Stimulated activated CD8-positive, alpha-beta memory T cell treated with anti-CD3 and anti-CD28 coated beads, Interleukin-7, amount 100 ng/mL, for 4 hours (primary cell): ENCODE measurements at regions not wholly inside any gene's neighbourhood (a gene's known extent, or its start where the extent isn't known, plus 50 kb on each side); places are given as distances from the start of the nearest gene placed in this dataset.
"Not testable (repeated sequence)": the region's sequence is repeated elsewhere in the genome, so short reads cannot be mapped to it uniquely, and the experiment has no call there.

ENCODE experiments used
- DNase-seq, 2 donors: peaks; one replicate each; pipeline ENCODE4 v3.0.0-alpha.2; 2020; ENCODE audit warnings: low read depth in 2 of 2

DNA sequence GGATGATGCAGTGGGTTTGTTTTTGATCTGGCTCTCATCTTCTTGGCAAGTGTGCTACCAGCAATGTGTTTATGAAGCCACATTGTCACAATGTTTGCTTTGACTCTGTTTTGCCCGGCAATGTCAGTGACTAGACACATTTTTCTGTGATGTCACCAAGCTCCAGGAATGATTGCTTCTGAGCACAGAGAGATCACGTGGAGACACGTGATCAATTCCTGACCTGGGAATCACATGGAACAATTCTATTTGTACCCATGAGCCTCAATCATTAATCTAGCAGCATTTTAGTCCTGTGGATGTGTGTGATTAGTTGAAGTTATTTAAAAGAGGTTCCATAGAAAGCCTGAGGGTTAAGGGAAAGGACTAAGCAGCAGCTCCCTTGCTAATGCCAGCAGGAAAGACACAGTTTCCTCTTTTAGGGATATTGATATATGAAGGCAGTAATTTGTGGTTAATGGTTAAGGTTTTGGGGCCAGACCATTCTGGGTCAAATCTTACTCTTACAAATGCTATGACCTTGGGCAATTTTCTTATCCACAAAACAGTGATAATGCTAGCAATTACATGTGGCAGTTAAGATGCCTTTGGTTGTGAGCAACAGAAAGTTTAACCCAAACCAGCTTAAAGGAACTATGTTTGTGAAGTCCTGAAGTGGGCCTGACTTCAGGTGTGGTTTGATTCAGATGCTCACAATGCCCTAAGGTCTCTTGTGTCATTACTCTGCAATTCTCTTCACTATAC, 59.0 kb downstream of the FASLG start:
- no peak for DNase-seq

DNA sequence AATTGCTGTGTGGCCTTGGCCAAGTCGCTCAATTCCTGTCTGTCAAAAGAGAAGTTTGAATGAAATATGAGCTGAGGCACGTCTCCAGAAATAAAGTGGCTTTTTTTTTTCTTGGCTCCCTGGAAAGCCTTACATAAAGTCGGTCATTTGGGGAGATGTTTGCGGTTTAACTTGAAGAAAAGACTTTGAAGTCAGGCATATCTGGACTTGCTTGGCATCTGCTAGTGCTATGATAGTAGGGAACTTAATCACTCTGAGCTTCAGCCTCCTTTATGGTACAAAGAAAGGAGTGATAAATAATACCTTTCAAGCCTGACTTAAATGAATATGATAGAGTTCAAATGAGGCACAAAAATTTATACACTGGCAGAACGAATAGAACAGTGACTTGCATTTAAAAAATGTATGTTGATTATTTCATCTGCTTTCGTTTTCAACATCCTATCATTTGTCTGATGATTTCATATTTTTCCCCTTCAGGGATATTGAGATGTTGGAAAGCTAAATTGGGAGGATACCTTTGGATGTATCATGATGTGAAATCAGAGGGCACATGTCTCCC, 60.2 kb downstream of the FASLG start:
- DNase-seq = no peak

DNA sequence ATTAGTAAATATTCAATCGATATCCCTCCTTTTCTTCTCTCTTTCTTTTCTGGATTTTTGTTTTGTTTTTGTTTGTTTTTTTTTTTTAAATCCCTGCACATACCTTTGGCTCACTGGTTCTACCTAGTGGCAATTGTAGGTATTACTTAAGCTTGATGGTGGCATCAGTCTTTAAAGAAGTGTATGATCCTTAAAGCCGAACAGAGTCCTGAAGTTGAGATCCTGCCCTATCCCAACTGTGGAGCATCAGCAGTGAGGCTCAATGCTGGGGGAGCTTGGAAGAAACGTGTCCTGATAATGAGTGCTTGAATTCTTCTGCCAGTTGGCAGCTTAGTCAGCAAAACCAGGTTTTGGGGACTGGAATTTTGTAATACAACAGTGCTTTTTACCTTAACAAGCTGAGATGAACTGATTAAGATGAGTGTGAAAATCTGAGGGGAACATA, 60.8 kb downstream of the FASLG start:
- DNase-seq = no peak

DNA sequence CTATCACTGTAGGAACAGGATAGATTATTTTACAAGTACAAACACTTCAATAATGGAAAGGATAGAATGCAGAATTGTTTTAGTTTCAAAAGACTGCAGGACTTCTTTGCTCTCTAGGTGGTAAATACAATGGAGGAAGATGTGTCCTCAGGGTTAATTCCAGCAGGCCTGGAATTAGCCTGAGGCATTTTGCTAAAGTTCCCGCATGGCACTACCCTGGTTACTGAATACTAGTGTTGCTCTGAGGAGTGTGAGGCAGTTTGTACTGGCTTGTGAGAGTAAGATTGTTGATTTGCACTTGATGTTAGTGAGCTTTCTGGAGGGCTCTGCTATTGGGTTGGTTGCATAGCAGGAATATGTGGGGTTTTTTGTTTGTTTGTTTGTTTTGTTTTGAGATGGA, 61.4 kb downstream of the FASLG start:
- DNase-seq = no peak

DNA sequence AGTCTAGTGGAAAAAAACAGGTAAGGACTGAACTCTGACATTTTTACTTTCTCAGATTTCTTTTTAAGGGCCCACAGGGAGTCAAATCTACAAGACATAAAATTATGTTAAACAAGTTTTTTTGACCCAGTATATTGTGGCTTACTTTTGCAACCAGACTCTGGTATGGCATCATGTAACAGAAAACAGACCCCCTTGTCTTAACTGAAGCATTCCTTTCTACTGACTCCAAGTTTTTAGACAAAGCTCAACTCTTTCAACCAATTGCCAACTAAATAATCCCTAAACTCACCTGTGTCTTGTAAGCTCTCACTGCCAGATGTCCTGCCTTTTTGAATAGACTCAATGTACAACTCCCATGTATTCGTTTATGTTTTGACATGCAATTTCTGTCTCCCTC, 64.3 kb downstream of the FASLG start:
- DNase-seq = no peak

DNA sequence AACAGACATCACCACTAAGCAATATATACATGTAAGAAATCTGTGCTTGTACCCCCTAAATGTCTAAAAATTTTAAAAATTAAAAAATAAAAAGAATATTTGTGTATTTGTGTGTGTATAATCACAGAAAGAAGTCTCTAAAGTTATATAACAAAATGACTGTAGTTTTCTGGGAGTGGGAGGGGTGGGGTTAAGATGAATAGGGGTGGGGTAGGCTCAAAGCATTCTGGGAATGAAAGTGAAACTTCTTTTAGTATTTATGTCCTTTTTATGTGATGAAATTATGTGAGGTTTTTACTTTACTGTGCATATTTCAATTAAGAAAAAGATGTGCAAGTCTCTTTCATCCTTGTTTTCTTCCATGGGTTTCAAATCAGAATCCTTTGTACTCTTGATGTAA, 65.3 kb downstream of the FASLG start:
- DNase-seq = no peak

DNA sequence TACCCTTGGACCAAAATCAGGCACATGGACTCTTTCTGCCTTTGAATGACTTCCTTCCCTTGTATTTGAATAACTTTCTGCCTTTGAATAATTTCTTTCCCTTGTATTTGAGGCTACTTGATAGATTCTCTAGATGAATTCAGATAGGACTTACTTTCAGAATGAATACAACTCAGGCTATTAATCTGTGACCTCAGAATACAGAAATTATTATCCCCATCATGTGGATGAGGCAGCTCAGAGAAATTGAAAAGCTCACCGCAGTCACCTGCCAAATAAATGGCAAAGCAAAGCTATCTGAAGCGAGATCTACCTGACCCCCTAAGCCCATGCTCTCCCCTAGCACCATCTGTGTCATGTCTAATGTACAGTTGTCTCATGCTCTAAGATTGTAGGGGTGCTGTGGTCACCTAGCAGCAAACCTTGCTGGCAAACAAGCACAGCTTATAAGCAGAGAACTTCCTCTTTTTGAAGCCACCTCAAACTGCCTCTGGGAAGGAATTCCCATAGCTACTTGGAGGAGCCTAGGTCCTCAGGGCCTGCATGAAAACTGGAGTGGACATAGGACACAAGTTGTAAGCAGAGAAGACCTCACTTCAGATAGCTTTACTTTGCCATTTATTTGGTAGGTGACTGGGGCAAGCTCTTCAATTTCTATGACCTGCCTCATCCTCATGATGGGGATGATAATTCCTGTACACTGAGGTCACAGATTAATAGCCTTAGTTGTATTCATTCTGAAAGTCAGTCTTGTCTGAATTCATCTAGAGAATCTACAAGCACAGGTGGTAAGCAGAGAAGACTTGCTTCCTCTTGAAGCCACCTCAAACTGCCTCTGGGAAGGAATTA, 66.1 kb downstream of the FASLG start:
- no peak for DNase-seq

DNA sequence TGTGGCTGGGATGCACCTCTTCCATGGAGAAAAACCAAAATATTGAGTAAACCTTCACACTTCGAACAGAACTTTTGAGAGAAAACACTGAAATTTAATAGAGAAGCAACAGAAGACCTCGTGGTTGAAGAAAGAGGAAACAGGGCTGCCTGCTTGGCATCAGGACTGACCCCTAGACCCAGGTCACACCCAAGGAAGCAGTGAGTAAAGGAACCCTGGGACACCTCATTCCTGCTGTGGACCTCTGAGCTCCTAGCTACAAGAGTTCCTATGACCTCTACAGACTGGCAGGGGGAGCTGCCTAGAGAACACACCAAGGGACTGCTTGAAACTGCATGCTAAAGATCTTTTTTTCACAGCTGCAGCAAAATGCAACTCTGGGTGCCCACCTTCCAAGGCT, 67.8 kb downstream of the FASLG start:
- no peak for DNase-seq

DNA sequence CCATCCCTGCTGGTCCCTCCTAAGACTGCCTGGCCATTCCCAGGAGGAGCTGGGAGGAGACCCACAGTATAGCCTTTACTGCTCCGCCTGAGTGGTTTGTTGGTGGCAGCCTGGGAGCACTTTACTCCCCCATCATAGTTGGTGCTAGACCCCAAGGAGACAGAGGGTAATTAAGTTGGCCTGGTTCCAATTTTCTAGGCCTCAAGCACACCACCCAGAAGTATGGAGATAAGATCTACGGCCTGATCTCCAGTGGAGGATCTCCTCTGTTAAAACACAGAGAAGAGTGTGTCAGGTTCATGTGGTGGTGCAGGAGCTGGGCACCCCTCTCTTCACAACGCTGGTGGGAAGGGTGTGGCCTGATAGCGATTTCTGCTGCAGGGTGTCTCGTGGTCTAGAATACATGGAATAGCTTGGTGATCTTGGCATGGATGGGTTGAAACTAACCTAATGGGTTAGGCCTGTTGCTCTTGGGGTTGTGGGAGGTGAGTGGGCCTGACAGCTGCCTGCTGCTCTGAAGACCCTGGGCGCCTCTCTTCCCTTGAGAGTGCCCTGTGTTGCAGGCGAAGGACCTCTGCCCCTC, 68.5 kb downstream of the FASLG start:
- DNase-seq = no peak

DNA sequence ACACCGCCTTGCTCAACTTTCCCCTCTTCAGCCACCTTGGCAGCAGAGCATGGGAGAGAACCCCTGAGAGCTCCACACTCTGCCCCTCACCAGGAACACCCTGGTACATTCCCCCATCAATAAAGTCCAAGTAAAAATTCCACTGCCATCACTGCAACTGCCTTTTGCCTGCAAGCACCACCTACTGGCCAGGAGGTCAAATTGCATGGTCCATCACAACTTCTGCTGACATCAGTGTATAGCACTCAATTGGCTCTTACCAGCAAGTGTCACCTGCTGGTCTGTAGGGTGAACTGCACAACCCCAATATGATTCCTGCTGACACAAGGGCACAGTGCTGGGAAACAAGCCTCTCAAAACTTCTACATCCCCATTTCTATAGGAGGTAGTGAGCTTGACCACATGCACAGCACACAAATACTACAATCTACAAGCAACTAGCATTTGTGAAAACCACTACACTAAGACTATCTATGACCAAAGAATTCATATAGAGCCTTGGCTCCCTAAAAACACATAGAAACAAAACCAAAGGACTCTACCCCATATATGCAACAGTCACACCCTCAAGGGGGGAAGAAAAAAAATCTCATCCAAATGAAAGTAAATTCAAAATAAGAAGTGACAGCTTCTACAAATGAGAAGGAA, 69.2 kb downstream of the FASLG start:
- DNase-seq = peak in 1 of 2 donors; percentile 30

DNA sequence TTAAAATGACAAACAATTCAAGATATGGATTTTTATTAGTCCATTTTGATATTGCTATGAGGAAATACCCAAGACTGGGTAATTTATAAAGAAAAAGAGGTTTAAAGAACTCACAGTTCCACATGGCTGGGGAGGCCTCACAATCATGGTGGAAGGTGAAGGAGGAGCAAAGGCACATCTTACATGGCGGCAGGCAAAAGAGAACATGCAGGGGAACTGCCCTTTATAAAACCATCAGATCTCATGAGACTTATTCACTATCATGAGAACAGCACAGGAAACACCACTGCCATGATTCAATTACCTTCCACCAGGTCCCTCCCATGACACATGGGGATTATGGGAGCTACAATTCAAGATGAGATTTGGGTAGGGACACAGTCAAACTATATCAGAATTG, 69.8 kb downstream of the FASLG start:
- DNase-seq = not testable (repeated sequence)

DNA sequence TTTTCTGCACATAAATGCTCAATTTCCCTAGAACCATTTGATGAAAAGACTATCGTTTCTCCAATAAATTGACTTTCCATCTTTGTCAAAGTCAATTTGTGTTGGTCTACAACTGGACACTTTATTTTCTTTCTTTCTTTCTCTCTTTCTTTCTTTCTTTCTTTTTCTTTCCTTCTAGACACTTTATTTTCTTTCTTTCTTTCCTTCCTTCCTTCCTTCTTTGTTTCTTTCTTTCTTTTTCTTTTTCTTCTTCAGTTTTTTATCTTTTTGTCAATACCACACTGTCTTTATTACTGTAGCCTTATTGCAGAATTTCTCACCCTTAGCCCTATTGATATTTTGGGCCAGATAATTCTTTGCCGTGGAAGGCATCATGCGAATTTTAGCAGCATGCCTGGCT, 73.5 kb downstream of the FASLG start:
- no peak for DNase-seq

DNA sequence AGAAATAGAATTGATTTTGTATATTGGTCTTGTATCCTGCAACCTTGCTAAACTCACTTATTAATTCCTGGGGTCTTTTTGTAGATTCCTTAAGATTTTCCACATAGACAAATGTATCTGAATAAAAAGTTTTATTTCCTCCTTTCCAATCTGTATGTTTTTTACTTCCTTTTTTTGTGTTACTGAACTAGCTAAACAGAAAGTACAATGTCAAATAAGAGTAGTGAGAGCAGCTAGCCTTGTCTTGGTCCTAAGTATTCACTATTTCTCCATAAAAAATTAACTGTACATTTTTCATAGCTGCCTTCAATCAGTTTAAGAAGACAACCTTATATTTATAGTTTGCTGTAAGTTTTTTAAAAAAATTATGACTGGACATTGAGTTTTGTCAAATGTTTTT, 74.9 kb downstream of the FASLG start:
- no peak for DNase-seq

DNA sequence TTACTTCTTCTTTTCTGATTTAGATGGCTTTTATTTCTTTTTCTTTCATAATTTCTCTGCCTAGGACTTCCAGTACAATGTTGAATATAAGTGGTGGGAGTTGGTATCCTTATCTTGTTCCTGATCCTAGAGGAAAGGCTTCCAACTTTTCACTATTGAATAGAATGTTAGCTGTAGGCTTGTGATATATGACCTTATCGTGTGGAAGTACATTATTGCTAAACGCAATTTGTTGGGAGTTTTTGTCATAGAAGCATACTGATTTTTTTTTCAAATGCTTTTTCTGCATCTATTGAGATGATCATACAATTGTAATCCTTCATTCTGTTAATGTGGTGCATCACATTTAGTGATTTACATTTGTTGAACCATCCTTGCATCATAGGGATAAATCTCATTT, 79.5 kb downstream of the FASLG start:
- DNase-seq = no peak

DNA sequence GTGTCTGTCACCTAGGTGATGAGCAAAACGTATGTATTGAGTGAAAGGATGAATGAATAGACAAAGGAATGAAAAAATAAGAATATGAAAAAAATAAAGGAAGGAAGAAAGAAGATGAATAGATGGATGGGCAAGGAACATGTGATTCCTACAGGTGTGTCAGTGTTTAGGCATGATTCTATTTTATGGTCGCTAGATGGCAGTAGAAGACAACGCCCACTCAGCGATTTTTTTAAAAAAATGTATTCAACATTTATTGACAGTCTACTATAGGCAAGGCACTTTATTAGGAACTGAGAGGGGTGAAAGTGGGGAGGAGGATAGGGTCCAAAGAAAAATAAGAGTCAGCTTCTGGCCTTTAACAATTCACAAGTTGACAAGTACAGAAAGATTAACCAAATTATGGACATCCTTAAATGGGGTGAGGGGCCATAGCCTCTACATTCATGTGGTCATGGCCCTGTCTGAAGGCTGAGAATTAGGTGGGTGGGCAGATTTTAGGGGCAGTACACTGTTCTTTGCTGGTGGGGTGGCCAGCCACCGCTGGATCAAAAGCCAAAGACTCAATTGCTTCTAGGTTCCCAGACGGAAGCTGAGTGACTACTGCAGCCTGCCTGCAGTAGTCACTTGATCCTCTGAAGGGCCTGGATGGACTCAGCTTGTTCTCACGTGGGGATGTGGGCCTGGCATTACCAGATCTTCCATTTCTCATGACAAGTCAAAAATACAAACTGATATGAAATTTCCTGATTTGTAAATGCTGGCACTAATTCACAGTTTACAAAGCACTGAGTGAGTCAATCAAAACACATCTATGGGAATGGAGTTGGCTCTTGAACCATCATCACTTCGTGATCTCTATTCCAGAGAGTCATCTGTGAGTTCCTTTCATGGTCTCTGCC, 83.9 kb downstream of the FASLG start:
- no peak for DNase-seq

DNA sequence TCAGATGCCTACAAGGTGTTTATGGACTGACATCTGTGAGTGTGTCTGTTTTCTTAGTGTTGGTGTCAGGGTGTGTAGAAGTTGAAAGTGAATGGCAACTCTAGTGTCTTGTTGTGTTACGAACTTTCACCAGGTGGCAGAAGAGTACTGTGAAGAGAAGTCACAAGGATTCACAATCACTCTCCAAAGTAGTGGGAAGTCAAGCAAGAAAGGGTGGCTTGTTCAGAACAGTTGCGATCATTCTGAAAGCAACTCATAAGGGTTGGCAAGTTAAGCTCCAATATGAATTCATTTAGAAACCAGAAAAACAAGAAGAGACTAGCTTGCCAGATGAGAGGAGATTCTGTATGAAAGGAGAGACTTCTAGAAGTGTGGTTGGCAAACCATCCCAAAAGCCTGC, 86.1 kb downstream of the FASLG start:
- DNase-seq = peak in 1 of 2 donors; percentile 15

DNA sequence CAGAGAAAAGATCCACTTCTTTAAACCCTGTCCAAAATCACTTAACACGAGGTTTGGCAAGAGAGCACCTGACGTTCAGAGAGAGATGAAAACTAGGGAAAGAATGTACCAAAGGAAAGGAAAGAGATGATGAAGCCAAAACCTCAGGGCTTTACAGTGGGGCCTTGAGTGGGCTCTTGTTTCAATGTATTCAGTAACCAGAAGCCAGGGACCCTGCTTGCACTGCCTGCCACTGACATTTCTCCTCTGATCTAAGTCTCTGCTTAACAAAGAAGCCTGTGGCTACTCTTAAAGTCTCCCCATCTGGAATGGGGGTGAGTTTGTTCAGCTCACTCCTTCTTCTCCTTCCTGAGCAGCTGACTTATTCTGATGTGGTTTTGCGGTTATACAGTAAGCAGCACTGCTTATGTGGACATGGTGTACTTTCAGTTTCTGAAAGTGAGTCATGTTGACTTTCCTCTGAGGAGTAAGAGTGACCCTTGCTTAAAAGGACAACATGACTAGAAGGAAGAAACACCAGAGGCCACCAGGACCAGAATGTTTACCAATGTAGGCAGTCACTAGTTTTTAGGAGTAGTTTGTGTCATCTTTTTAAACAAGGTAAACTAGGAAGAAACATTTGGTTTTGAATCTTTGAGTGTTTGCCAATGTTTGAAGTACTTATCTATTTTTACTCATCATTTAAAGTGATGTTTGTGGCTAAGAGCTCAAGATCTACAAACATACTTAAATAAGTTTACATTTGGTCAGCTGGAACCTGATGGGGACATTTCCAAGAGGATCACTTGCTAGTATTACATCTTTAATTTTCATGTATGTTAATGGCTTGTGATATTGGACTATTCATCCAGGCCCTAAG, 87.4 kb downstream of the FASLG start:
- peak; percentile 8 to 26 for DNase-seq

DNA sequence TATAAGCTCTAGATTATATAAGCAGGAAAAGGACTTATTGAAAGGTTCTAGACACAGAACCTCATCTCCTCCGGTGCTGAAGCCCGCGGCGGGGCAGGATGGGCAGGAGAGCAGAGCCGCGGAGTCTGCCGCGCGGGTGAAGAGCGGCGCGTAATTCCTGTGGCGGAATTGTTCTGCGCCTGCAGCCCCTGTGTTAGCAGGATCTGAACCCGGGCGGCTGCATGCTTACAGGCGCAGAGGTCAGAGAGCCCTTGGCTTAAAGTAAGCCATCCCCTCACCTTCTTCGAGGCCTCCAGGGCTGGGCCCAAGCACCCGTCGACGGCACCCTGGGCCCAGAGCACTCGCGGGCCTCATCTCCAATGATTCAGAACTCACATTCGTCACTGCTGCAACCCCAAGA, 89.3 kb downstream of the FASLG start:
- DNase-seq = no peak

DNA sequence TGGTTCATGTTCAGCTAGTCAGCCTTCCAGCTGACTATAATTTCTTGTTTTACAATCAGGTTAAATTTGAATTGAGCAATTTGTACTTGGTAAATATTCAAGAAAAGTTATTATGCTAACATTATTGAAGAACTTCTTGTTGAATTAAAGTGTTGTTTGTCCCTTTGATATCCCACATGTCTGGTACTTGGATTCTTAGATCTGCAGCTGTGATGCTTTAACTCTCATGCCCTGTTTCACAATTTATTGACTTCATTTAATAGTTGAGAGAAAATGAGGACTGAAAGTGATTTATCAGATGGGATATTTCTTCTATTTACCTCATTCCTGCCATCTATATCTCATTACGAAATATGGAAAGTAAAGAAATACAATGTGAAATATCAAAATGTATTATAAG, 92.8 kb downstream of the FASLG start:
- no peak for DNase-seq

DNA sequence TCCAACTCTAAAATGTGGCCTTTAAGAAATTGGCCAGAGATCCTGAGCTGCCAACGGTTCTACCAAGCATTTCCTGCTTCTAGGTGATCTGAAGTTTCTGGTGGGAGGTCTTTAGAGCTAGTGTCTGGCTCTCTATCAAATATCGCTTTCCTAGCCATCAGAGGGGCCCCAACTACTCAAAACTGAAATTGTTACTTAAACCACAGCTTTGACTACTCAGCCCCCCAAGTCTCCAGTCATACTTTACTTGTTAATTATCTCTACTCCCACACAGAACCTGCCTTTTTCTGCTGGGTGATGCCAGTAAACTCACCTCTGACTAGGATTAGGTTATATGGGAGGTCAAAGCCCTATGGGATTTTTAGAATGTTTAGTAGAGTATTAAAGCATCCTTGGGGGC, 95.1 kb downstream of the FASLG start:
- no peak for DNase-seq
